ENCODE measurements at regions not wholly inside any gene's neighbourhood (a gene's known extent, or its start where the extent isn't known, plus 50 kb on each side); places are given as distances from the start of the nearest gene placed in this dataset.

DNA sequence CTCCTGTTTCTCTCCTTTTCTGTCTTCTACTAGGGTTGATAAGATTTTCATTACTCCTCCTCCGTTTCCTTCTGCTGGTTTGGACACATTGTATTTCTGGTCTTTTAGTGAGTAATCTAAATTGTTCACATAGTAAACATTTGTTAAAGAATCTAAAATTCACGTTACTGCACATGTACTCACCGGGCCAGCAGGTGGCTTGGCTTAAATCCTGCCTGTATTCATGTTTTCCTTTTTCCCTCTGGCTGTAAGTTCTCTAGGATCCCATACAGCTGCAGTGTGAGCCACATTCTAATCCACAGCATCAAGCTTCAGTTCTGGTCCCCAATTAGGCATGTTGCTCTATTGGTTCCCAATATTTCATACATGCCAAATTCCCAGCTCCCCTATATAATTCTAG, 958.3 kb downstream of the ADGRL2 start:
- TF ChIP-seq, protein P1, sequence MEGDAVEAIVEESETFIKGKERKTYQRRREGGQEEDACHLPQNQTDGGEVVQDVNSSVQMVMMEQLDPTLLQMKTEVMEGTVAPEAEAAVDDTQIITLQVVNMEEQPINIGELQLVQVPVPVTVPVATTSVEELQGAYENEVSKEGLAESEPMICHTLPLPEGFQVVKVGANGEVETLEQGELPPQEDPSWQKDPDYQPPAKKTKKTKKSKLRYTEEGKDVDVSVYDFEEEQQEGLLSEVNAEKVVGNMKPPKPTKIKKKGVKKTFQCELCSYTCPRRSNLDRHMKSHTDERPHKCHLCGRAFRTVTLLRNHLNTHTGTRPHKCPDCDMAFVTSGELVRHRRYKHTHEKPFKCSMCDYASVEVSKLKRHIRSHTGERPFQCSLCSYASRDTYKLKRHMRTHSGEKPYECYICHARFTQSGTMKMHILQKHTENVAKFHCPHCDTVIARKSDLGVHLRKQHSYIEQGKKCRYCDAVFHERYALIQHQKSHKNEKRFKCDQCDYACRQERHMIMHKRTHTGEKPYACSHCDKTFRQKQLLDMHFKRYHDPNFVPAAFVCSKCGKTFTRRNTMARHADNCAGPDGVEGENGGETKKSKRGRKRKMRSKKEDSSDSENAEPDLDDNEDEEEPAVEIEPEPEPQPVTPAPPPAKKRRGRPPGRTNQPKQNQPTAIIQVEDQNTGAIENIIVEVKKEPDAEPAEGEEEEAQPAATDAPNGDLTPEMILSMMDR (conservative IDR thresholded peaks at IDR 0.05; ENCODE audit: low read depth, low read length): peak; percentile 28
- no peak overlapping the region for H3K4me3 ChIP-seq (ENCODE audit: low read depth, low read length)
- peak; percentile 2 for DNase-seq (ENCODE audit: low read depth)

- no peak overlapping the region for H3K4me3 ChIP-seq (ENCODE audit: low read depth, low read length)
- peak; percentile 2 for DNase-seq (ENCODE audit: low read depth)
- TF ChIP-seq, protein P1 (conservative IDR thresholded peaks at IDR 0.05; ENCODE audit: low read depth, low read length): no peak
These were observed 954.9 kb downstream of the ADGRL2 start for GRCh38 chr1:82755671-82756070.

DNA sequence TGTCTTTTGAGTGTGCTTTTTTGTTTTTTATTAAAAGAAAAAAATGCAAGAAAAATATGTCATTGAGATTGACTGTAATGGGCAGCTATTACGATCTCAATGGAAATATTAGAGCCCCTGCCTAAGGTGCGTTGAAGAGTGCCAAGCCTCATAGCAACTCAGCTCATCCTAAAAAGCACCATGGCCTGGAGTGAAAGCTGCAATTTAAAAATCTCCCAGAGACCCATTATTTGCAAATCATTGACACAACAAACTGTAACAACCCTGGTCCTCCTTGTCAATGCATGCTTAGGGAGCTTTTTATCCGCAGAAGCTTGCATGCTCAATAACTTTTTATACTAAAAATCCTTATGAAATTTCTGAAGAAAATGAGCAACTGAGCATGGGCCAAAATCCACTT, 954.5 kb downstream of the ADGRL2 start:
- DNase-seq (ENCODE audit: low read depth): no peak
- TF ChIP-seq, protein P1 (conservative IDR thresholded peaks at IDR 0.05; ENCODE audit: low read depth, low read length): no peak
- H3K4me3 ChIP-seq (ENCODE audit: low read depth, low read length): no peak overlapping the region

- TF ChIP-seq, protein P1 (conservative IDR thresholded peaks at IDR 0.05; ENCODE audit: low read depth, low read length): no peak
- no peak overlapping the region for H3K4me3 ChIP-seq (ENCODE audit: low read depth, low read length)
- no peak for DNase-seq (ENCODE audit: low read depth)
These were observed 951.3 kb downstream of the ADGRL2 start for GRCh38 chr1:82752046-82752445.

- DNase-seq (ENCODE audit: low read depth): no peak
- TF ChIP-seq, protein P1 (conservative IDR thresholded peaks at IDR 0.05; ENCODE audit: low read depth, low read length): no peak
- H3K4me3 ChIP-seq (ENCODE audit: low read depth, low read length): no peak overlapping the region
These were observed 932.9 kb downstream of the ADGRL2 start for GRCh38 chr1:82733645-82734044.

GRCh38 chr1:82731216-82731615, 930.5 kb downstream of the ADGRL2 start:
- DNase-seq (ENCODE audit: low read depth): no peak
- TF ChIP-seq, protein P1 (conservative IDR thresholded peaks at IDR 0.05; ENCODE audit: low read depth, low read length): no peak
- H3K4me3 ChIP-seq (ENCODE audit: low read depth, low read length): no peak overlapping the region

DNA sequence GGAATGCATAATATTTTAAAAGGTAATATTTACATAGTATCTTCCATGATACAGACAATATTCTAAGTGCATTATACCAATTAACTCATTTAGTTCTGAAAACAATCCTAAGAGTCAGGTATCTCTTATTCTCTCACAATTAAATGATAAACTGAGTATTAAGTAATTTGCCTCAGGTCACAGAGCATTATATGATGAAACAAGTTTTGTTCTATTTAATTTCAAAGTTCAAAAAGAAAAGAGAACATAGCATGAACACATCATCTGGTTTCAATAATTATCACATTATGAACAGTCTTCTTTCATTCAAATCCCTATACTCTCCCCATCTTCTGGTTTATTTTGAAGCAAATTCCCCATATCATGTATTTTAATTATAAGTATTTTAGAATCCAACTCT, 927.5 kb downstream of the ADGRL2 start:
- TF ChIP-seq, protein P1 (conservative IDR thresholded peaks at IDR 0.05; ENCODE audit: low read depth, low read length): no peak
- H3K4me3 ChIP-seq (ENCODE audit: low read depth, low read length): no peak overlapping the region
- DNase-seq (ENCODE audit: low read depth): no peak
